ENCODE measurements at regions not wholly inside any gene's neighbourhood (a gene's known extent, or its start where the extent isn't known, plus 50 kb on each side); places are given as distances from the start of the nearest gene placed in this dataset.

GRCh38 chr5:112573441-112573840, 154.4 kb upstream of the EPB41L4A start:
- no peak for TF ChIP-seq CTCF (IDR thresholded peaks at IDR 0.05)
- TF ChIP-seq, protein P1, sequence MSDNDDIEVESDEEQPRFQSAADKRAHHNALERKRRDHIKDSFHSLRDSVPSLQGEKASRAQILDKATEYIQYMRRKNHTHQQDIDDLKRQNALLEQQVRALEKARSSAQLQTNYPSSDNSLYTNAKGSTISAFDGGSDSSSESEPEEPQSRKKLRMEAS (CRISPR knock-in tag; IDR thresholded peaks at IDR 0.05): no peak
- no peak for TF ChIP-seq ZSCAN18 (CRISPR knock-in tag; IDR thresholded peaks at IDR 0.05)
- no peak for TF ChIP-seq FOXJ3 (CRISPR knock-in tag; IDR thresholded peaks at IDR 0.05; ENCODE audit: borderline replicate concordance)

Data from WTC11 (cell line).